Pancreas (tissue), 10 donors: ENCODE measurements at regions not wholly inside any gene's neighbourhood (a gene's known extent, or its start where the extent isn't known, plus 50 kb on each side); places are given as distances from the start of the nearest gene placed in this dataset.

Experiments
- ATAC-seq, 4 donors: fragments of 200-7000 bp; cut with Tn5 transposase; one replicate each; pipeline versions ENCODE4 v1.8.0 to v1.9.1; 2020; ENCODE audit warnings: mild to moderate bottlenecking in 4 of 4, moderate library complexity in 4 of 4
- DNase-seq, 6 donors: peaks; one replicate each; pipeline ENCODE4 v3.0.0-alpha.2; 2020
- FAIRE-seq: peaks from 2 replicates; lab custom pipeline; 2012; peaks lifted over from hg19 to GRCh38; lab: Jason Lieb, UNC
- H3K27ac ChIP-seq, 4 donors: fragments of 200-600 bp; sonication (generic); 1 replicate in 3 of 4; 2 replicates in 1 of 4; pipeline versions ENCODE4 v1.5.0 to v1.8.0; 2020
- H3K27me3 ChIP-seq, 4 donors: fragments of 200-600 bp; one replicate each; pipeline ENCODE4 v1.8.0; 2021
- H3K36me3 ChIP-seq, 3 donors: fragments of 200-600 bp; sonication (generic) in 1 of 3; one replicate each; pipeline versions ENCODE4 v1.5.0 to v1.8.0; 2020 to 2021
- H3K4me1 ChIP-seq, 3 donors: fragments of 200-600 bp; one replicate each; pipeline ENCODE4 v1.8.0; 2021
- H3K4me3 ChIP-seq, 4 donors: fragments of 200-600 bp; sonication (generic) in 2 of 4; one replicate each; pipeline versions ENCODE4 v1.5.0 to v1.8.0; 2020 to 2021
- H3K9me3 ChIP-seq, 4 donors: fragments of 200-600 bp; one replicate each; pipeline ENCODE4 v1.8.0; 2021
- WGBS, 2 donors: extraction: QIAGEN DNeasy Blood & Tissue Kit; methylation state at CpG; one replicate each; pipeline ENCODE4 v1.1.7; 2013; 5-methylcytosine and 5-hydroxymethylcytosine counted together
- intact Hi-C, 3 donors: fragments of 100-400 bp; cut with DNase I; formaldehyde crosslinking; loops; one replicate each; pipeline versions ENCODE4 v1.11.1 to v1.14.2; 2022
- TF ChIP-seq, protein P1 (sequence below), 4 donors: fragments of 200-600 bp; sonication (generic) in 3 of 4; IDR thresholded peaks; one replicate each; pipeline versions ENCODE4 v1.5.0 to v1.8.0; 2021; ENCODE audit warnings: antibody characterized with exemption in 4 of 4
- donor health status: healthy with polysubstance abuse.
- donor health status: DM: no; HTN: no; CAD: no; lungs with moderate emphysema.
- donor health status: DM: no; HTN: no; CAD: no.
- donor health status: control.
- donor health status: control.
- donor health status: Bipolar disorder and iron deficiency.
- donor health status: DM: yes; HTN: yes; CAD: no.
- donor health status: DM: no; HTN: no; CAD: no.
- donor health status: DM: no; HTN: no; CAD: no.
- donor health status: DM: yes; HTN: yes; CAD: no.

GRCh38 chr14:89630101-89630829 is 213.2 kb upstream of the FOXN3 start:
- no peak for DNase-seq
- TF ChIP-seq, protein P1, sequence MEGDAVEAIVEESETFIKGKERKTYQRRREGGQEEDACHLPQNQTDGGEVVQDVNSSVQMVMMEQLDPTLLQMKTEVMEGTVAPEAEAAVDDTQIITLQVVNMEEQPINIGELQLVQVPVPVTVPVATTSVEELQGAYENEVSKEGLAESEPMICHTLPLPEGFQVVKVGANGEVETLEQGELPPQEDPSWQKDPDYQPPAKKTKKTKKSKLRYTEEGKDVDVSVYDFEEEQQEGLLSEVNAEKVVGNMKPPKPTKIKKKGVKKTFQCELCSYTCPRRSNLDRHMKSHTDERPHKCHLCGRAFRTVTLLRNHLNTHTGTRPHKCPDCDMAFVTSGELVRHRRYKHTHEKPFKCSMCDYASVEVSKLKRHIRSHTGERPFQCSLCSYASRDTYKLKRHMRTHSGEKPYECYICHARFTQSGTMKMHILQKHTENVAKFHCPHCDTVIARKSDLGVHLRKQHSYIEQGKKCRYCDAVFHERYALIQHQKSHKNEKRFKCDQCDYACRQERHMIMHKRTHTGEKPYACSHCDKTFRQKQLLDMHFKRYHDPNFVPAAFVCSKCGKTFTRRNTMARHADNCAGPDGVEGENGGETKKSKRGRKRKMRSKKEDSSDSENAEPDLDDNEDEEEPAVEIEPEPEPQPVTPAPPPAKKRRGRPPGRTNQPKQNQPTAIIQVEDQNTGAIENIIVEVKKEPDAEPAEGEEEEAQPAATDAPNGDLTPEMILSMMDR (IDR thresholded peaks at IDR 0.05): no peak
- ATAC-seq: no peak
- no peaks in the 10 kb centered on the region for H3K9me3 ChIP-seq
- intact Hi-C loops: no loop called here
- H3K4me3 ChIP-seq: no peak overlapping the region
- H3K36me3 ChIP-seq: no peaks in the 10 kb centered on the region
- no peaks in the 10 kb centered on the region for H3K27me3 ChIP-seq
- 73 to 81% methylated on average over 7 of the region's 7 CpGs for WGBS, 2 donors
- no peak for FAIRE-seq
- no peaks in the 10 kb centered on the region for H3K4me1 ChIP-seq
- no peak overlapping the region for H3K27ac ChIP-seq

DNA sequence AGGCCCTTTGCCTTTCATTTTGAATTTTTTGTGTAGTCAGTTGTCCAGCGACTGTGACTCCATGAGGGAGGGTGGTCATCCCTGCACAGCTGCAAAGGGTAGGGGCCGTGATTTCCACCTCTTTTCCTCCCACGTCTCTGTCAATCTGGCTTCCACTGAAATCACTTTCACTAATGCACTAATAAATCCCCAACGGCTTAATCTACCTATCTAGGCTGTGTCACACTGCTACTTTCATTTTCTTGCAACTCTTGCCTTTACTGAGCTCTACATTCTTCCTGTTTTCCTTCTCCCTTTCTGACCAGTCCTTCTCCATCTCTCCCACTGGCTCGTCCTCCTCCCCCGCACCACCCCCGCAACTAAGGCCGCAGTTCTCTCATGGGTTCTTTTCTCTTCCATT is 212.3 kb upstream of the FOXN3 start:
- FAIRE-seq: no peak
- H3K27ac ChIP-seq: no peak overlapping the region

GRCh38 chr14:89628521-89628920 is 211.5 kb upstream of the FOXN3 start:
- Histone ChIP-seq H3K36me3 (no peaks in the 10 kb centered on the region), H3K4me3 (no peak overlapping the region), H3K27ac (no peak overlapping the region), H3K27me3 (no peaks in the 10 kb centered on the region), H3K9me3 (no peaks in the 10 kb centered on the region), H3K4me1 (no peaks in the 10 kb centered on the region)
- DNase-seq (no peak), FAIRE-seq (no peak), ATAC-seq (no peak)
- TF ChIP-seq, protein P1 (IDR thresholded peaks at IDR 0.05): no peak
- intact Hi-C loops: no loop called here
- WGBS, 2 donors: 78 to 92% methylated on average over 4 of the region's 4 CpGs

More for the DNA sequence above, 212.3 kb upstream of the FOXN3 start:
- ATAC-seq (no peak), DNase-seq (no peak)
- H3K4me3 ChIP-seq: no peak overlapping the region
- H3K36me3 ChIP-seq: no peaks in the 10 kb centered on the region
- 79 to 90% methylated on average over 8 of the region's 8 CpGs for WGBS, 2 donors
- intact Hi-C loops: no loop called here
- H3K4me1 ChIP-seq: no peaks in the 10 kb centered on the region
- H3K27me3 ChIP-seq: no peaks in the 10 kb centered on the region
- TF ChIP-seq, protein P1 (IDR thresholded peaks at IDR 0.05): no peak
- no peaks in the 10 kb centered on the region for H3K9me3 ChIP-seq

GRCh38 chr14:89626233-89626806 is 209.3 kb upstream of the FOXN3 start:
- DNase-seq (no peak), FAIRE-seq (no peak), ATAC-seq (no peak)
- H3K4me3 ChIP-seq: no peak overlapping the region
- no peaks in the 10 kb centered on the region for H3K27me3 ChIP-seq
- no peaks in the 10 kb centered on the region for H3K9me3 ChIP-seq
- no peaks in the 10 kb centered on the region for H3K36me3 ChIP-seq
- H3K27ac ChIP-seq: no peak overlapping the region
- TF ChIP-seq, protein P1 (IDR thresholded peaks at IDR 0.05): no peak
- H3K4me1 ChIP-seq: peaks cover 0 to 5% (median 0%) of the 10 kb centered on the region in 3 donors
- 87% methylated on average over 6 of the region's 6 CpGs for WGBS, 2 donors
- intact Hi-C loops: no loop called here

GRCh38 chr14:89625731-89626232 is 208.7 kb upstream of the FOXN3 start:
- no peak for FAIRE-seq
- TF ChIP-seq, protein P1 (IDR thresholded peaks at IDR 0.05): no peak
- intact Hi-C loops: no loop called here
- Histone ChIP-seq H3K27ac (no peak overlapping the region), H3K36me3 (no peaks in the 10 kb centered on the region), H3K4me3 (no peak overlapping the region), H3K9me3 (no peaks in the 10 kb centered on the region), H3K27me3 (no peaks in the 10 kb centered on the region), H3K4me1 (peaks cover 0 to 5% (median 0%) of the 10 kb centered on the region in 3 donors)
- WGBS, 2 donors: 75 to 81% methylated on average over 9 of the region's 9 CpGs
- ATAC-seq: no peak
- DNase-seq: no peak
